ENCODE measurements at regions not wholly inside any gene's neighbourhood (a gene's known extent, or its start where the extent isn't known, plus 50 kb on each side); places are given as distances from the start of the nearest gene placed in this dataset.
"Not testable (repeated sequence)": the region's sequence is repeated elsewhere in the genome, so short reads cannot be mapped to it uniquely, and the experiment has no call there.

GRCh38 chr11:39120890-39121289, 2338.6 kb downstream of the LRRC4C start:
- DNase-seq, result no peak

- DNase-seq, result no peak
Measured at GRCh38 chr11:39113606-39114005, 2345.8 kb downstream of the LRRC4C start.

GRCh38 chr11:39102236-39102635, 2357.2 kb downstream of the LRRC4C start:
- no peak for DNase-seq

GRCh38 chr11:39078465-39078864, 2381.0 kb downstream of the LRRC4C start:
- no peak for DNase-seq

GRCh38 chr11:39037611-39038010, 2421.8 kb downstream of the LRRC4C start:
- DNase-seq, result no peak

GRCh38 chr11:39036021-39036420, 2423.4 kb downstream of the LRRC4C start:
- DNase-seq, result no peak

GRCh38 chr11:39021539-39021938, 2423.5 kb upstream of the RAG2 start:
- DNase-seq, result no peak

- no peak for DNase-seq
Measured at GRCh38 chr11:39011797-39012196, 2413.8 kb upstream of the RAG2 start.

GRCh38 chr11:38990841-38991240, 2392.8 kb upstream of the RAG2 start:
- DNase-seq, result no peak

GRCh38 chr11:38990139-38990538, 2392.1 kb upstream of the RAG2 start:
- DNase-seq, result no peak

GRCh38 chr11:38988908-38989307, 2390.9 kb upstream of the RAG2 start:
- no peak for DNase-seq

GRCh38 chr11:38972220-38972619, 2374.2 kb upstream of the RAG2 start:
- DNase-seq, result no peak

GRCh38 chr11:38971141-38971540, 2373.1 kb upstream of the RAG2 start:
- DNase-seq, result no peak

- DNase-seq, result no peak
Measured at GRCh38 chr11:38968951-38969350, 2370.9 kb upstream of the RAG2 start.

- no peak for DNase-seq
Measured at GRCh38 chr11:38952698-38953097, 2354.7 kb upstream of the RAG2 start.

GRCh38 chr11:38950867-38951266, 2352.8 kb upstream of the RAG2 start:
- no peak for DNase-seq

- DNase-seq, result no peak
Measured at GRCh38 chr11:38948392-38948791, 2350.4 kb upstream of the RAG2 start.

GRCh38 chr11:38937709-38938108, 2339.7 kb upstream of the RAG2 start:
- DNase-seq, result no peak

GRCh38 chr11:38935941-38936340, 2337.9 kb upstream of the RAG2 start:
- no peak for DNase-seq

- no peak for DNase-seq
Measured at GRCh38 chr11:38927993-38928392, 2330.0 kb upstream of the RAG2 start.

GRCh38 chr11:38924644-38925043, 2326.6 kb upstream of the RAG2 start:
- no peak for DNase-seq

GRCh38 chr11:38900211-38900610, 2302.2 kb upstream of the RAG2 start:
- no peak for DNase-seq

GRCh38 chr11:38894201-38894600, 2296.2 kb upstream of the RAG2 start:
- DNase-seq, result not testable (repeated sequence)

- DNase-seq, result no peak
Measured at GRCh38 chr11:38884145-38884865, 2286.3 kb upstream of the RAG2 start.

GRCh38 chr11:38867338-38867737, 2269.3 kb upstream of the RAG2 start:
- DNase-seq, result no peak
